ENCODE measurements at regions not wholly inside any gene's neighbourhood (a gene's known extent, or its start where the extent isn't known, plus 50 kb on each side); places are given as distances from the start of the nearest gene placed in this dataset.

DNA sequence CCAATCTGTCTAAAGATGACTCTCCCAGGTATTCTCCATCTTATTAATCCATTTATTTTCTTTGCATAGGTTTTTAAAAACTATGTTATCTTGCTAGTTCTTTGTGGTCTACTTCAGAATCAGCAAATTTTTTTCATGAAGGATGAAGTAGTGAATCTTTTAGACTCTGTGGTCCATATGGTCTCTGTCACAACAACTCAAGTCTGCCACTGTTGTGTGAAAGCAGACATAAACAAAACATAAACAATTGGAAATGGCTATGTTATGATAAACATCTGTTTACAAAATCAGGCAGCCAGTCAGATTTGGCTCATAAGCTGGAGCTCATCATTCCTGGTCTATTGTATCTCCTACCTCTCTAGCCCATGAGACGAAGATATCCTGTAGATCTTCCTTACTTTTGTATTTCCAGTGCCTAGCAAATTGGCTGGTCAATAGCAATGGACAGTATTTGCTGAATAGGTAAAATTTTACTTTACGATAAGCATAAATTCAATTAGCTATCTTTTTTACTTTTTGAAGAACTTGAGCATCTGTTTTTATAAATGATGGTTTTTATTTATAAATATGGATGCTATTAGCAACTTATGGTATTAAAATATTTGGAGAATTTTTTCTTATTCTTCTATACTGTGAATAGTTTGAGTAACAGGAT is 104.6 kb upstream of the SGCE start:
- TF ChIP-seq, protein P1, sequence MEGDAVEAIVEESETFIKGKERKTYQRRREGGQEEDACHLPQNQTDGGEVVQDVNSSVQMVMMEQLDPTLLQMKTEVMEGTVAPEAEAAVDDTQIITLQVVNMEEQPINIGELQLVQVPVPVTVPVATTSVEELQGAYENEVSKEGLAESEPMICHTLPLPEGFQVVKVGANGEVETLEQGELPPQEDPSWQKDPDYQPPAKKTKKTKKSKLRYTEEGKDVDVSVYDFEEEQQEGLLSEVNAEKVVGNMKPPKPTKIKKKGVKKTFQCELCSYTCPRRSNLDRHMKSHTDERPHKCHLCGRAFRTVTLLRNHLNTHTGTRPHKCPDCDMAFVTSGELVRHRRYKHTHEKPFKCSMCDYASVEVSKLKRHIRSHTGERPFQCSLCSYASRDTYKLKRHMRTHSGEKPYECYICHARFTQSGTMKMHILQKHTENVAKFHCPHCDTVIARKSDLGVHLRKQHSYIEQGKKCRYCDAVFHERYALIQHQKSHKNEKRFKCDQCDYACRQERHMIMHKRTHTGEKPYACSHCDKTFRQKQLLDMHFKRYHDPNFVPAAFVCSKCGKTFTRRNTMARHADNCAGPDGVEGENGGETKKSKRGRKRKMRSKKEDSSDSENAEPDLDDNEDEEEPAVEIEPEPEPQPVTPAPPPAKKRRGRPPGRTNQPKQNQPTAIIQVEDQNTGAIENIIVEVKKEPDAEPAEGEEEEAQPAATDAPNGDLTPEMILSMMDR (CRISPR knock-in tag; IDR thresholded peaks at IDR 0.05) = no peak
- TF ChIP-seq ZNF333 (CRISPR knock-in tag; IDR thresholded peaks at IDR 0.05; ENCODE audit: borderline replicate concordance) (no peak), ZNF180 (CRISPR knock-in tag; IDR thresholded peaks at IDR 0.05; ENCODE audit: borderline replicate concordance, low read depth) (no peak), PRDM10 (CRISPR knock-in tag; IDR thresholded peaks at IDR 0.05; ENCODE audit: low read depth) (no peak), CEBPB (IDR thresholded peaks at IDR 0.05; ENCODE audit: borderline replicate concordance, low read depth, low read length) (no peak), ZKSCAN5 (CRISPR knock-in tag; IDR thresholded peaks at IDR 0.05) (no peak), POLR2AphosphoS5 (IDR thresholded peaks at IDR 0.05; ENCODE audit: low read depth, low read length) (no peak), RAD21 (CRISPR knock-in tag; IDR thresholded peaks at IDR 0.05) (no peak)
